Myocyte (in vitro differentiated cells): ENCODE measurements at regions not wholly inside any gene's neighbourhood (a gene's known extent, or its start where the extent isn't known, plus 50 kb on each side); places are given as distances from the start of the nearest gene placed in this dataset.

Experiments
- DNase-seq: peaks from one replicate; pipeline ENCODE4 v3.0.0-alpha.2; 2012; ENCODE audit warnings: low read depth

GRCh38 chr1:238223076-238223640 lies 332.4 kb upstream of the ZP4 start:
- DNase-seq, result peak; percentile 10

- DNase-seq, result no peak
These were observed 331.0 kb upstream of the ZP4 start for GRCh38 chr1:238221738-238222137.

- DNase-seq, result no peak
These were observed 323.7 kb upstream of the ZP4 start for GRCh38 chr1:238214449-238214848.

- DNase-seq, result no peak
These were observed 314.4 kb upstream of the ZP4 start for GRCh38 chr1:238205045-238205662.

- no peak for DNase-seq
These were observed 311.3 kb upstream of the ZP4 start for GRCh38 chr1:238201992-238202391.

GRCh38 chr1:238199325-238199724 lies 308.6 kb upstream of the ZP4 start:
- no peak for DNase-seq

GRCh38 chr1:238196516-238196915 lies 305.8 kb upstream of the ZP4 start:
- DNase-seq, result no peak

- no peak for DNase-seq
These were observed 300.4 kb upstream of the ZP4 start for GRCh38 chr1:238191170-238191569.

- DNase-seq, result no peak
These were observed 296.8 kb upstream of the ZP4 start for GRCh38 chr1:238187575-238187949.

GRCh38 chr1:238186887-238187574 lies 296.3 kb upstream of the ZP4 start:
- no peak for DNase-seq

- no peak for DNase-seq
These were observed 287.4 kb upstream of the ZP4 start for GRCh38 chr1:238177960-238178645.

GRCh38 chr1:238177351-238177750 lies 286.6 kb upstream of the ZP4 start:
- DNase-seq, result no peak

GRCh38 chr1:238176441-238176840 lies 285.7 kb upstream of the ZP4 start:
- no peak for DNase-seq

- no peak for DNase-seq
These were observed 281.3 kb upstream of the ZP4 start for GRCh38 chr1:238171985-238172384.

GRCh38 chr1:238161955-238162354 lies 271.2 kb upstream of the ZP4 start:
- no peak for DNase-seq

GRCh38 chr1:238153939-238154338 lies 263.2 kb upstream of the ZP4 start:
- no peak for DNase-seq

- no peak for DNase-seq
These were observed 262.5 kb upstream of the ZP4 start for GRCh38 chr1:238153253-238153652.

- DNase-seq, result no peak
These were observed 261.4 kb upstream of the ZP4 start for GRCh38 chr1:238152119-238152518.

GRCh38 chr1:238143038-238143437 lies 252.3 kb upstream of the ZP4 start:
- DNase-seq, result no peak

GRCh38 chr1:238141353-238141752 lies 250.6 kb upstream of the ZP4 start:
- no peak for DNase-seq

GRCh38 chr1:238139713-238140112 lies 249.0 kb upstream of the ZP4 start:
- DNase-seq, result no peak

GRCh38 chr1:238138059-238138626 lies 247.4 kb upstream of the ZP4 start:
- no peak for DNase-seq
